ENCODE measurements at regions not wholly inside any gene's neighbourhood (a gene's known extent, or its start where the extent isn't known, plus 50 kb on each side); places are given as distances from the start of the nearest gene placed in this dataset.
"Not testable (repeated sequence)": the region's sequence is repeated elsewhere in the genome, so short reads cannot be mapped to it uniquely, and the experiment has no call there.

- DNase-seq (ENCODE audit: low read depth) = not testable (repeated sequence)
Measured at GRCh38 chr5:34187441-34187840, 144.4 kb upstream of the C1QTNF3 start.

GRCh38 chr5:34188001-34188822 is 145.2 kb upstream of the C1QTNF3 start:
- H3K4me3 ChIP-seq (ENCODE audit: low read depth, low read length); DNase-seq (ENCODE audit: low read depth): not testable (repeated sequence)
- TF ChIP-seq CTCF (IDR thresholded peaks at IDR 0.05; ENCODE audit: low read depth, low read length, missing control alignments) = peak; percentile 50

More at GRCh38 chr5:34187441-34187840, 144.4 kb upstream of the C1QTNF3 start:
- not testable (repeated sequence) for H3K4me3 ChIP-seq (ENCODE audit: low read depth, low read length)

GRCh38 chr5:34189246-34189645 is 146.2 kb upstream of the C1QTNF3 start:
- not testable (repeated sequence) for DNase-seq (ENCODE audit: low read depth); H3K4me3 ChIP-seq (ENCODE audit: low read depth, low read length)

GRCh38 chr5:34189752-34190411 is 146.9 kb upstream of the C1QTNF3 start:
- H3K4me3 ChIP-seq (ENCODE audit: low read depth, low read length); DNase-seq (ENCODE audit: low read depth): not testable (repeated sequence)

GRCh38 chr5:34190466-34190865 is 147.5 kb upstream of the C1QTNF3 start:
- H3K4me3 ChIP-seq (ENCODE audit: low read depth, low read length); DNase-seq (ENCODE audit: low read depth): not testable (repeated sequence)

GRCh38 chr5:34191279-34191744 is 148.3 kb upstream of the C1QTNF3 start:
- not testable (repeated sequence) for H3K4me3 ChIP-seq (ENCODE audit: low read depth, low read length); DNase-seq (ENCODE audit: low read depth)

GRCh38 chr5:34192064-34192922 is 149.3 kb upstream of the C1QTNF3 start:
- DNase-seq (ENCODE audit: low read depth); H3K4me3 ChIP-seq (ENCODE audit: low read depth, low read length): not testable (repeated sequence)

GRCh38 chr5:34192923-34193262 is 149.9 kb upstream of the C1QTNF3 start:
- not testable (repeated sequence) for H3K4me3 ChIP-seq (ENCODE audit: low read depth, low read length); DNase-seq (ENCODE audit: low read depth)

- H3K4me3 ChIP-seq (ENCODE audit: low read depth, low read length); DNase-seq (ENCODE audit: low read depth): not testable (repeated sequence)
Measured at GRCh38 chr5:34193297-34193696, 150.3 kb upstream of the C1QTNF3 start.

- DNase-seq (ENCODE audit: low read depth); H3K4me3 ChIP-seq (ENCODE audit: low read depth, low read length): not testable (repeated sequence)
Measured at GRCh38 chr5:34193804-34194203, 150.8 kb upstream of the C1QTNF3 start.

- not testable (repeated sequence) for DNase-seq (ENCODE audit: low read depth); H3K4me3 ChIP-seq (ENCODE audit: low read depth, low read length)
Measured at GRCh38 chr5:34196091-34196490, 153.1 kb upstream of the C1QTNF3 start.

GRCh38 chr5:34205347-34205746 is 162.3 kb upstream of the C1QTNF3 start:
- not testable (repeated sequence) for H3K4me3 ChIP-seq (ENCODE audit: low read depth, low read length); DNase-seq (ENCODE audit: low read depth)

- H3K4me3 ChIP-seq (ENCODE audit: low read depth, low read length); DNase-seq (ENCODE audit: low read depth): not testable (repeated sequence)
Measured at GRCh38 chr5:34217386-34217785, 174.4 kb upstream of the C1QTNF3 start.

- not testable (repeated sequence) for DNase-seq (ENCODE audit: low read depth); H3K4me3 ChIP-seq (ENCODE audit: low read depth, low read length)
Measured at GRCh38 chr5:34221329-34222073, 178.5 kb upstream of the C1QTNF3 start.

GRCh38 chr5:34223158-34223557 is 180.1 kb upstream of the C1QTNF3 start:
- H3K4me3 ChIP-seq (ENCODE audit: low read depth, low read length); DNase-seq (ENCODE audit: low read depth): not testable (repeated sequence)

GRCh38 chr5:34230402-34230801 is 187.4 kb upstream of the C1QTNF3 start:
- not testable (repeated sequence) for H3K4me3 ChIP-seq (ENCODE audit: low read depth, low read length); DNase-seq (ENCODE audit: low read depth)

GRCh38 chr5:34243802-34244201 is 200.8 kb upstream of the C1QTNF3 start:
- peak overlapping the region; percentile 21; the same call in 1 of the 2 replicates for H3K4me3 ChIP-seq (ENCODE audit: low read depth, low read length)
- DNase-seq (ENCODE audit: low read depth) = not testable (repeated sequence)

All from GM12864 (cell line).